MCF 10A (cell line): ENCODE measurements at regions not wholly inside any gene's neighbourhood (a gene's known extent, or its start where the extent isn't known, plus 50 kb on each side); places are given as distances from the start of the nearest gene placed in this dataset.

Experiments used
- BruUV-seq: library from RNA; stranded (reverse); fragments of 400-500 nt; replicated peaks from 2 replicates; lab custom pipeline; 2021; lab: Mats Ljungman, UMichigan
- CTCF ChIA-PET: fragments of 300-600 bp; sonication (Branson Sonifier 250); formaldehyde crosslinking; extraction: SDS; loops from one replicate; lab custom pipeline; 2021; ENCODE audit warnings: antibody characterized with exemption, inconsistent platforms; lab: Yijun Ruan, JAX
- POLR2A ChIA-PET: fragments of 300-600, 350-650 bp; sonication (Branson Sonifier 250); formaldehyde crosslinking; extraction: SDS; loops from one replicate; lab custom pipeline; 2020; ENCODE audit warnings: antibody characterized with exemption, inconsistent platforms; lab: Yijun Ruan, JAX
- DNase-seq: peaks from one replicate; pipeline ENCODE4 v3.0.0-alpha.2; 2018; ENCODE audit not compliant: unreplicated experiment
- H3K27ac Mint-ChIP-seq: one replicate; pipeline ENCODE4 v1.8.0; 2022; ENCODE audit warnings: mild to moderate bottlenecking, low read depth, mixed read lengths; ENCODE audit not compliant: unreplicated experiment
- H3K27me3 Mint-ChIP-seq: one replicate; pipeline ENCODE4 v1.8.0; 2022; ENCODE audit warnings: mixed read lengths; ENCODE audit not compliant: insufficient read depth, unreplicated experiment
- H3K36me3 Mint-ChIP-seq: one replicate; pipeline ENCODE4 v1.8.0; 2022; ENCODE audit warnings: mild to moderate bottlenecking, moderate library complexity, mixed read lengths; ENCODE audit not compliant: insufficient read depth, unreplicated experiment
- H3K4me1 Mint-ChIP-seq: one replicate; pipeline ENCODE4 v1.8.0; 2022; ENCODE audit warnings: mixed read lengths; ENCODE audit not compliant: insufficient read depth, unreplicated experiment
- H3K4me3 Mint-ChIP-seq: one replicate; pipeline ENCODE4 v1.8.0; 2022; ENCODE audit warnings: mild to moderate bottlenecking, moderate library complexity, mixed read lengths; ENCODE audit not compliant: unreplicated experiment
- H3K9me3 Mint-ChIP-seq: one replicate; pipeline ENCODE4 v1.8.0; 2022; ENCODE audit warnings: mixed read lengths; ENCODE audit not compliant: unreplicated experiment
- intact Hi-C: fragments of 100-400 bp; cut with micrococcal nuclease; formaldehyde crosslinking; loops from 2 replicates; pipeline ENCODE4 v1.14.1; 2022
- TF ChIP-seq, protein P1 (sequence below): fragments of 200-600 bp; IDR thresholded peaks from one replicate; pipeline ENCODE4 v1.8.0; 2022; ENCODE audit warnings: antibody characterized with exemption, mild to moderate bottlenecking; ENCODE audit not compliant: unreplicated experiment

DNA sequence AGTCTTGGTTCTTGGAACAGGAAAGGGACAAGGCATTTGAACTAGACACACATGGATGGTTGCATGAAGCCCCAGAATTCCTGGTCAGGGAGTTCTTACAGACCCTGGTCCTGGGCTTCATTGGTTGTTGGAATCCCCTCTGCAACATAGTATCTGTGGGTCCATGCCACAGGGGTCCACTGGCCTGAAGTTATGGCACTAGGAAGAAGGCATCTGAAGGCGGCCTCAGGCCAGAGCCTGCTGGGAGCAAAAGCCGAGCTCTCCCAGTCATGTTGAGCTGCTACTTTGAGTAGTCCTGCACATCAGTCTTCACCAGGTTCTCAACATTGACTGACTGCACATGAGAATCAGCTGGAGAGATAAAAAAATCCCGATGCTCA, 71.1 kb upstream of the PITX1 start:
- Mint-ChIP-seq H3K9me3 (no peaks in the 10 kb centered on the region), H3K4me1 (peaks cover 8% of the 10 kb centered on the region), H3K27ac (no peak overlapping the region), H3K27me3 (no peaks in the 10 kb centered on the region), H3K4me3 (no peak overlapping the region), H3K36me3 (no peaks in the 10 kb centered on the region)
- no peak for DNase-seq
- POLR2A ChIA-PET, result interaction anchor here (0.7 to 2.0 kb wide), 2 partner anchors 36 to 43 kb away, joined by 3 to 9 read pairs; no protein-coding TSS in a partner anchor
- intact Hi-C loops, result no loop called here
- CTCF ChIA-PET, result interaction anchor here (0.6 to 2.9 kb wide), 6 partner anchors 15 to 1643 kb away, joined by 3 to 16 read pairs (median 3); no protein-coding TSS in a partner anchor
- TF ChIP-seq, protein P1, sequence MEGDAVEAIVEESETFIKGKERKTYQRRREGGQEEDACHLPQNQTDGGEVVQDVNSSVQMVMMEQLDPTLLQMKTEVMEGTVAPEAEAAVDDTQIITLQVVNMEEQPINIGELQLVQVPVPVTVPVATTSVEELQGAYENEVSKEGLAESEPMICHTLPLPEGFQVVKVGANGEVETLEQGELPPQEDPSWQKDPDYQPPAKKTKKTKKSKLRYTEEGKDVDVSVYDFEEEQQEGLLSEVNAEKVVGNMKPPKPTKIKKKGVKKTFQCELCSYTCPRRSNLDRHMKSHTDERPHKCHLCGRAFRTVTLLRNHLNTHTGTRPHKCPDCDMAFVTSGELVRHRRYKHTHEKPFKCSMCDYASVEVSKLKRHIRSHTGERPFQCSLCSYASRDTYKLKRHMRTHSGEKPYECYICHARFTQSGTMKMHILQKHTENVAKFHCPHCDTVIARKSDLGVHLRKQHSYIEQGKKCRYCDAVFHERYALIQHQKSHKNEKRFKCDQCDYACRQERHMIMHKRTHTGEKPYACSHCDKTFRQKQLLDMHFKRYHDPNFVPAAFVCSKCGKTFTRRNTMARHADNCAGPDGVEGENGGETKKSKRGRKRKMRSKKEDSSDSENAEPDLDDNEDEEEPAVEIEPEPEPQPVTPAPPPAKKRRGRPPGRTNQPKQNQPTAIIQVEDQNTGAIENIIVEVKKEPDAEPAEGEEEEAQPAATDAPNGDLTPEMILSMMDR, result no peak
- no TSS peak for BruUV-seq

DNA sequence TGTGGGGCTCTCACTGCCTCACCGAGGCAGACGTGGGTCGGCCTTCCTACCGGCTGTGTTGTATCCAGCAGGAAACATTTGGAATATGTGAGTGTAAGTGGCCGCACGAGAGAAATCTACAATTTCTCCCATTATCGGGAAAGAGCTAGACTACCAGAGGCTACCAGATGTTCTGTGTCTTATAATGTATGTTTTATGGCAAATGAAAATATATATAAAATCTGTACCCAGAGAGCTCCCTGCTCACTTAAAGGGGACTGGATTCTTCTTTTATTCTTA, 69.5 kb upstream of the PITX1 start:
- TF ChIP-seq, protein P1, result no peak
- Mint-ChIP-seq H3K4me1 (peaks cover 8% of the 10 kb centered on the region), H3K9me3 (no peaks in the 10 kb centered on the region), H3K4me3 (no peak overlapping the region), H3K27ac (no peak overlapping the region), H3K27me3 (no peaks in the 10 kb centered on the region), H3K36me3 (no peaks in the 10 kb centered on the region)
- POLR2A ChIA-PET, result no interaction called here
- intact Hi-C loops, result no loop called here
- BruUV-seq, result no TSS peak
- DNase-seq, result no peak
- CTCF ChIA-PET, result interaction anchor here (0.6 kb wide), 1 partner anchor 226 kb away, joined by 4 read pairs; no protein-coding TSS in a partner anchor

DNA sequence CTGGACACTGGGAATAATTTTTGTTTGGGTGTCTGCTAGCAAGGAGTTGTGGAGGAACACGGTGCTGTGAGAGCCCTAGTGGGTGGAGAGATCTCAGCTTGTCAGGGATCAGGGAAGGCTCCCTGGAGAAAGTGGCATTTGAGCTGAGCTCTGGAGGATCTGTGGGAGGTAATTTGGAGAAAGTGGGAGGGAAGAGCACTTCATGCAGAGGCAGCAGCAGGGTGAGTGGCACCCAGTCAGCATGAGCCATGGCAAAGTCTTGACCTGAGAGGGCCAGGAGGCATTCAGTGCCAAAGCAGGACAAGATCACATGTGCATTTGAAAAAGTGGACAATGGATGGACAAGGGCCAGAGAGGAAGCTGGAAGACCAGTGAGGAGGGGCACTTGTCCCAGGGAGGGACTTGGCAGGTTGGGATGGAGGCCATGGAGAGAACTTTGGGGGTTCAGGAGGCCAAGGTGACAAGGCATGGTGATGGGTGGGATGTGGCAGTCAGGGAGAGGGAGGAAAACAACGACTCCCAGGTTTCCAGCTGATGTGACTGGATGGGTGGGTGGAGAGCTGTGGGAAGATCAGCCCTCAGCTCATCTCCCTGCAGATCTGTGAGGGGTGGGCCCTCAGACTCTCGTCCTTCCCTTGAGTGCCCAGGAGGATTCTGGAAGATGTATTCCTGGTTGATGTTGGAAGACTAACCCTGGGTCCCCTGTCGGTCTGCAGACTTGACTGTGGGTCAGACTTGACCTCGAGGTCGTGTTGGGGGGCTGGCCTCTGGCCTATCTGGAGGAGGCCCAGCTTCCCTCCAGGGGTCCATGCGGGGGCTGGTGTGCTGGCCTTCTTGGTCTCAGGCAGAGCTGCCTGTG, 68.9 kb upstream of the PITX1 start:
- no peaks in the 10 kb centered on the region for H3K9me3 Mint-ChIP-seq
- TF ChIP-seq, protein P1, result no peak
- ChIA-PET CTCF (interaction anchor here (0.7 kb wide), 1 partner anchor 66 kb away, joined by 3 read pairs; no protein-coding TSS in a partner anchor), POLR2A (no interaction called here)
- H3K27me3 Mint-ChIP-seq, result no peaks in the 10 kb centered on the region
- DNase-seq, result no peak
- H3K27ac Mint-ChIP-seq, result no peak overlapping the region
- no TSS peak for BruUV-seq
- H3K4me3 Mint-ChIP-seq, result no peak overlapping the region
- intact Hi-C loops, result no loop called here
- no peaks in the 10 kb centered on the region for H3K36me3 Mint-ChIP-seq
- peaks cover 8% of the 10 kb centered on the region for H3K4me1 Mint-ChIP-seq

DNA sequence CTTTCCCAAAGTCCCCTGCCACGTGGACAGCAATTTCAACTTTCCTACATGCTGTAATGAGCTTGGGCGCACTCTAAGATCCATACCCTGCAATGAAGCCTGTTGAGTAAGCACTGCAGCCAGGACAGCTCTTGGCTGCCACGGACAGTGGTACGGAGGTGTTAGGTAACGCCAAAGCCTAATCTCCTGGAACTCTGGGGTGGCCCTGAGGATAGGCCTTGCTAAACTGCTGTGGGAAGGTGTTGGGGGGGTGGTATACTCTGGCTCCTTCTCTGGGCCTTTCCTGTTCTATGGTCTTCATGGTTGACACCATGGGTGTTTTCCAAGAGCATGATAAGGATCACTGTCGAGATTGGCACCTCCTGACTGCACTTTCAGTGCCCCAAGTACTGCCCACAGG, 66.4 kb upstream of the PITX1 start:
- DNase-seq, result no peak
- H3K27me3 Mint-ChIP-seq, result no peaks in the 10 kb centered on the region
- H3K27ac Mint-ChIP-seq, result no peak overlapping the region
- H3K4me3 Mint-ChIP-seq, result no peak overlapping the region
- no TSS peak for BruUV-seq
- TF ChIP-seq, protein P1, result no peak
- H3K36me3 Mint-ChIP-seq, result no peaks in the 10 kb centered on the region
- ChIA-PET CTCF (no interaction called here), POLR2A (interaction anchor here (0.5 to 1.0 kb wide), 4 partner anchors 40 to 874 kb away, joined by 3 read pairs; partner anchors contain the start of gene PPP2CA)
- H3K4me1 Mint-ChIP-seq, result no peaks in the 10 kb centered on the region
- H3K9me3 Mint-ChIP-seq, result no peaks in the 10 kb centered on the region
- intact Hi-C loops, result no loop called here
